ENCODE measurements at regions not wholly inside any gene's neighbourhood (a gene's known extent, or its start where the extent isn't known, plus 50 kb on each side); places are given as distances from the start of the nearest gene placed in this dataset.
"Not testable (repeated sequence)": the region's sequence is repeated elsewhere in the genome, so short reads cannot be mapped to it uniquely, and the experiment has no call there.

DNA sequence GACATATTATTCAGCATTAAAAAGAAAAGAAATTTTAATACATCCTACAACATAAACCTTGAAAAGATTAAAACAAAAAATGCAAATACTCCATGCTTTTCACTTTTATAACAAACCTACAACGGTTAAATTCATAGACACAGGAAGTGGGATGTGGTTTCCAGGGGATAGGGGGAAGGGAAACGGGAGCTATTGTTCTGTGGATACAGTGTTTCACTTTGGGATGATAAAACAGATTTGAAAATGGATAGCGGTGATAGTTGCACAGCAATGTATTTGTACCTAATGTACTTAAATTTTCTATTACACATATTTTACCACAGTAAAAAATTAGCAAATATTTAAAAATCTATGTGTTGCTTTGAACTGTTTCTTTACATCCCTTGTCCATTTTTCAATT, 368.0 kb downstream of the CDY2B start:
- H3K27ac ChIP-seq; intact Hi-C loops (cut with DNase I); H3K4me1 ChIP-seq; DNase-seq; H3K36me3 ChIP-seq; ATAC-seq; H3K27me3 ChIP-seq; H3K9me3 ChIP-seq; H3K4me3 ChIP-seq: not testable (repeated sequence)
- WGBS (ENCODE audit: insufficient coverage, low coverage, low lambda C conversion rate, missing lambda C conversion rate): no CpG with 5 or more reads among the region's 3 CpGs

DNA sequence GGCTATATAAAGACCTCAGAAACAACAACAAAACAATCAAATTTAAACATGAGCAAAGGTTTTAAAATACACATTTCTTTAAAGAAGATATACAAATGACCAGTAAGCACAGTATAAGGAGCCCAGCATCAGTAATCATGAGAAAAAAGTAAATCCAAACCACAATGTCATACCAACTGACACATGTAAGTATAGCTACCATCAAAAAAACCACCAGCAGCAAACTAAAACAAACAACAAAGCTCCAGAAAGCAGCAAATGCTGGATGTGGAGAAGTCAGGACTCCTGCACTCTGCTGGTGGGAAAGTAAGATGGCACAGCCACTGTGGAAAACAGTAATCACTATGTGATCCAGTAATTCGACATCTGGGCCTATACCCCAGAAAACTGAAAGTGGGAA, 368.5 kb downstream of the CDY2B start:
- intact Hi-C loops (cut with DNase I); H3K9me3 ChIP-seq; H3K4me3 ChIP-seq; ATAC-seq; H3K4me1 ChIP-seq; H3K27me3 ChIP-seq; H3K36me3 ChIP-seq; DNase-seq; H3K27ac ChIP-seq: not testable (repeated sequence)
- WGBS (ENCODE audit: insufficient coverage, low coverage, low lambda C conversion rate, missing lambda C conversion rate): no CpG with 5 or more reads among the region's 1 CpG

- H3K27me3 ChIP-seq; intact Hi-C loops (cut with DNase I); H3K27ac ChIP-seq; H3K4me3 ChIP-seq; DNase-seq; ATAC-seq; H3K36me3 ChIP-seq; H3K4me1 ChIP-seq; H3K9me3 ChIP-seq: not testable (repeated sequence)
- no CpG with 5 or more reads among the region's 2 CpGs for WGBS (ENCODE audit: insufficient coverage, low coverage, low lambda C conversion rate, missing lambda C conversion rate)
Measured at GRCh38 chrY:17505834-17506233, 374.2 kb downstream of the CDY2B start.

DNA sequence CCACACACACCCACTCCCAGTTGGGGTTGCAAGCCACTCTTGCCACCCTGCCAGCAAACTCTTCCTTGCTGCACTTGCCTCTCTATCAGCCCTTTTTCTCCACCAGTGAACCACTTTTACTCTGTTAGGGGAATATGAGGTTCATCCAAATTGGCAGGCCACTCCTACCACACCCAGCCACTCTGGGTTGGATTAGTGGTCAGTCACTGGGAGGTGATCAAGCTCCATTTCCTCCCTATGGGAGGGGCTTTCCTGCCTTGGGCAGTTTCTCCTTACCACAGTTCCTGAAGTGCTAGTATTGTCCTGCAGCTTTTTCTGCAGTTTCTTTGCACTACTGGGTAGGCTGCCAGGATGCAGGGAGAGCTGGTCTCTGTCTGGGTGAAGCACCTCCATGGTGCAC, 395.3 kb downstream of the CDY2B start:
- DNase-seq; intact Hi-C loops (cut with DNase I); H3K4me1 ChIP-seq; H3K27me3 ChIP-seq; ATAC-seq; H3K27ac ChIP-seq; H3K36me3 ChIP-seq; H3K9me3 ChIP-seq; H3K4me3 ChIP-seq: not testable (repeated sequence)

DNA sequence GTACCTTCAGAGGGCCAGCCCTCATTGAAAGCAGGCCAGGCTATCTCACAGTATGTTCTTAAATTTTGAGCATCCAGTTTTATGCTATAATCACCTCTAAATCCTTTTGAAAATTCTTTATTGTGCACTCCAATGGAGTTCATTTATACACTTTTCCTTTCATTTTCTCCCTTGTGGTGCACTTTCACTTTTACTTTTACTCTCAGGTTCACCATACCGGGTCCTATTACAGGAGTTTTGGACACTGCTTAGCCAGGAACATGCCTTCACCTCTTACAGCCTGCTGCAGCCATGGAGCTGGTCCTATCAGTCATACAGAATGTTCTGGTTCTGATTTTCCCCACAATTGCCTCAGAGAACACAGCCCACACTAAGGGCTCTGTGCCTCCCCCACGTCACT, 395.9 kb downstream of the CDY2B start:
- H3K4me1 ChIP-seq; DNase-seq; intact Hi-C loops (cut with DNase I); H3K36me3 ChIP-seq; H3K9me3 ChIP-seq; H3K4me3 ChIP-seq; H3K27me3 ChIP-seq; H3K27ac ChIP-seq: not testable (repeated sequence)
- WGBS (ENCODE audit: insufficient coverage, low coverage, low lambda C conversion rate, missing lambda C conversion rate): no CpG with 5 or more reads among the region's 2 CpGs
- peak in 1 of 4 donors; percentile 65 for ATAC-seq

DNA sequence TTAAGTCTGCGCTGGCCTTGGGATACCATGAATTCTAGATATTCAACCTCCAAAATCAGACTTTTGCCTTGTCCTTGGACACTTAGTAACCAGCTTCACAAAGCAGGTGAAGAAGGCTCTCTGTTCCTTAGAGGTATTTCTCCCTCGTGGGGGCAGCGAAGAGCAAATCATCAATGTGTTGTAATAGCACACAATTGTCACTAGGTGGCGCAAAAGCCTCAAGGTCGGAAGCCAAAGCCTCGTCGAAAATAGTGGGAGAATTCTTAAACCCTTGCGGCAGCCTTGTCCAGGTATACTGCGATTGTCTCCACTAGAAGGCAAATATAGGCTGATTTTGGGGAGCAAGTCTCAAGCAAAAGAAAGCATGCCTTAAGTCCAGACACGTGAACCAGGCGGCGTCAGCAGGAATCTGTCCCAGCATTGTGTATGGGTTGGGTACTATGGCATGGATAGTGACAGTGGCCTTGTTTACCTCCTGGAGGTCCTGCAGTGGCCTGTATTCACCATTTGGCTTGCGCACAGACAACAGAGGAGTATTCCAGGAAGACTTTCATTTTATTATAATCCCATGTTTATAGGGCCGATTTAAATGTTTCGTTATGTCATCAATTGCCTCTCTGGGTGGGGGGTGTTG, 398.5 kb downstream of the CDY2B start:
- H3K27ac ChIP-seq; H3K4me3 ChIP-seq; H3K4me1 ChIP-seq; H3K27me3 ChIP-seq; H3K9me3 ChIP-seq; intact Hi-C loops (cut with DNase I); H3K36me3 ChIP-seq; DNase-seq: not testable (repeated sequence)
- no CpG with 5 or more reads among the region's 15 CpGs for WGBS (ENCODE audit: insufficient coverage, low coverage, low lambda C conversion rate, missing lambda C conversion rate)
- ATAC-seq: peak in 1 of 4 donors; percentile 74

- ATAC-seq; intact Hi-C loops (cut with DNase I); H3K36me3 ChIP-seq; H3K4me1 ChIP-seq; H3K27ac ChIP-seq; H3K27me3 ChIP-seq; H3K4me3 ChIP-seq; H3K9me3 ChIP-seq; DNase-seq: not testable (repeated sequence)
- WGBS (ENCODE audit: insufficient coverage, low coverage, low lambda C conversion rate, missing lambda C conversion rate): no CpG with 5 or more reads among the region's 3 CpGs
Measured at GRCh38 chrY:17472068-17472467, 408.0 kb downstream of the CDY2B start.

- DNase-seq; H3K4me3 ChIP-seq; H3K27me3 ChIP-seq; H3K27ac ChIP-seq; H3K9me3 ChIP-seq; H3K4me1 ChIP-seq; H3K36me3 ChIP-seq; intact Hi-C loops (cut with DNase I): not testable (repeated sequence)
- ATAC-seq: peak in 1 of 4 donors; percentile 86
- WGBS (ENCODE audit: insufficient coverage, low coverage, low lambda C conversion rate, missing lambda C conversion rate): no CpG with 5 or more reads among the region's 11 CpGs
Measured at GRCh38 chrY:17459753-17460152, 420.3 kb downstream of the CDY2B start.
